ENCODE measurements at regions not wholly inside any gene's neighbourhood (a gene's known extent, or its start where the extent isn't known, plus 50 kb on each side); places are given as distances from the start of the nearest gene placed in this dataset.

DNA sequence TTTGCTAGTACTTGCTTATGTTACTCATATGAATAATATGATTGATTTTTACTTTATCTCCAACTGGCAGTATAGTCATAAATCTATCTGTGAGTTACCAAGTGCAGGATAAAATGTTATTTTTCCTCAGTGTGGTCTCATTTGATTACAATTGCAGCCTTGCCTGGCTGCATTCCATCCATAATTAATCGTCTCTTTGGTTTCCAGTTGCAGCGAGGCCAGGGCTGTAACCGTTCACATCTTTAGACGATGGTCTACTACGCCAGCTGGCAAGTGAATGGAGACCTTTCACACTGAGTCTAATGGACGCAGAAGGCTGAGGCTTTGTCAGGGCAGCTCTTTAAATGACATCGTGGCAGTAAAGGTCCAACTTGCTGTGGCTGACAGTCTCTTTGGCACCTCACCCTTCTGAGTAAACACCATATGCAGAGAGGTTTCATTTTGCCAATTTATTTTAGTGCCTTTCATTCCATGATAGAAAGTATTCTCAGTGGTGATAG, 84.0 kb downstream of the ARL4A start:
- DNase-seq (no peak), ATAC-seq (ENCODE audit: low read depth) (no peak)
- Mint-ChIP-seq H3K27me3 (no peaks in the 10 kb centered on the region), H3K4me3 (no peak overlapping the region), H3K4me1 (no peaks in the 10 kb centered on the region), H3K27ac (no peak overlapping the region), H3K9me3 (ENCODE audit: insufficient read depth) (no peaks in the 10 kb centered on the region)
- no peaks in the 10 kb centered on the region for H3K79me2 ChIP-seq (ENCODE audit: control insufficient read depth, insufficient read depth, low read length)
- no peak overlapping the region for H2AFZ ChIP-seq (ENCODE audit: insufficient read depth, low read depth, low read length, poor library complexity, severe bottlenecking)
- no peak for TF ChIP-seq EZH2 (IDR thresholded peaks at IDR 0.05; ENCODE audit: borderline replicate concordance, insufficient read depth, low read depth, low read length, poor library complexity, severe bottlenecking)
- TF ChIP-seq, protein P1, sequence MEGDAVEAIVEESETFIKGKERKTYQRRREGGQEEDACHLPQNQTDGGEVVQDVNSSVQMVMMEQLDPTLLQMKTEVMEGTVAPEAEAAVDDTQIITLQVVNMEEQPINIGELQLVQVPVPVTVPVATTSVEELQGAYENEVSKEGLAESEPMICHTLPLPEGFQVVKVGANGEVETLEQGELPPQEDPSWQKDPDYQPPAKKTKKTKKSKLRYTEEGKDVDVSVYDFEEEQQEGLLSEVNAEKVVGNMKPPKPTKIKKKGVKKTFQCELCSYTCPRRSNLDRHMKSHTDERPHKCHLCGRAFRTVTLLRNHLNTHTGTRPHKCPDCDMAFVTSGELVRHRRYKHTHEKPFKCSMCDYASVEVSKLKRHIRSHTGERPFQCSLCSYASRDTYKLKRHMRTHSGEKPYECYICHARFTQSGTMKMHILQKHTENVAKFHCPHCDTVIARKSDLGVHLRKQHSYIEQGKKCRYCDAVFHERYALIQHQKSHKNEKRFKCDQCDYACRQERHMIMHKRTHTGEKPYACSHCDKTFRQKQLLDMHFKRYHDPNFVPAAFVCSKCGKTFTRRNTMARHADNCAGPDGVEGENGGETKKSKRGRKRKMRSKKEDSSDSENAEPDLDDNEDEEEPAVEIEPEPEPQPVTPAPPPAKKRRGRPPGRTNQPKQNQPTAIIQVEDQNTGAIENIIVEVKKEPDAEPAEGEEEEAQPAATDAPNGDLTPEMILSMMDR (IDR thresholded peaks at IDR 0.05): no peak
- H3K27me3 ChIP-seq (replicated peaks in 1 of 4; ENCODE audit: control extremely low read depth in 1 of 4, control insufficient read depth in 3 of 4, insufficient read depth in 4 of 4, low read length in 3 of 4): no peaks in the 10 kb centered on the region
- no peak overlapping the region for H3K4me3 ChIP-seq (ENCODE audit: control extremely low read depth in 1 of 5, extremely low read depth in 1 of 5, insufficient read depth in 1 of 5, low read depth in 2 of 5, low read length in 4 of 5)
- WGBS (ENCODE audit: insufficient coverage): 33% methylated on average over 7 of the region's 7 CpGs
- no peak overlapping the region for H3K9ac ChIP-seq (ENCODE audit: low read length)
- no peaks in the 10 kb centered on the region for H3K36me3 ChIP-seq (replicated peaks in 1 of 2; ENCODE audit: control extremely low read depth in 1 of 2, control insufficient read depth in 1 of 2, extremely low read depth in 1 of 2, insufficient read depth in 2 of 2, low read length in 1 of 2)
- intact Hi-C loops (cut with micrococcal nuclease): no loop called here
- H3K4me2 ChIP-seq (replicated peaks; ENCODE audit: low read depth, low read length, poor library complexity, severe bottlenecking): no peak overlapping the region
- POLR2A ChIA-PET: no interaction called here
- no peaks in the 10 kb centered on the region for H3K4me1 ChIP-seq (ENCODE audit: control insufficient read depth in 2 of 2, insufficient read depth in 2 of 2, low read length in 2 of 2)
- CTCF ChIA-PET: no interaction called here
- H4K20me1 ChIP-seq (ENCODE audit: control insufficient read depth, insufficient read depth, low read length, poor library complexity, severe bottlenecking): no peaks in the 10 kb centered on the region
- no peak overlapping the region for H3K27ac ChIP-seq (ENCODE audit: low read length in 2 of 2)
- H3K9me3 ChIP-seq (ENCODE audit: control extremely low read depth in 1 of 3, control insufficient read depth in 2 of 3, insufficient read depth in 1 of 3, low read length in 2 of 3): no peaks in the 10 kb centered on the region

DNA sequence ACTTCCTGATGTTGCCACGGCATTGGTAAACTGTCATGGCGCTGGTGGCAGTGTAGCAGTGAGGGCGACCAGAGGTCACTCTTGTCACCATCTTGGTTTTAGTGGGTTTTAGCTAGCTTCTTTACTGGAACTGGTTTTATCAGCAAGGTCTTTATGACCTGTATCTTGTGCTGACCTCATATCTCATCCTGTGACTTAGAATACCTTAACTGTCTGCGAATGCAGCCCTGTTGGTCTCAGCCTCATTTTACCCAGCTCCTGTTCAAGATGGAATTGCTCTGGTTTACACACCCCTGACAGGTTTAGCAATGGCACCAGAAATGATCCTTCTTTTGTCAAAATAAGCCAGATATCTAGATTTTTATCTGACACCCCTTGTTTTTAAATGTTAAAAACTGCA, 85.3 kb downstream of the ARL4A start:
- H3K27ac Mint-ChIP-seq: no peak overlapping the region
- ChIA-PET POLR2A (no interaction called here), CTCF (no interaction called here)
- no peaks in the 10 kb centered on the region for H3K79me2 ChIP-seq (ENCODE audit: control insufficient read depth, insufficient read depth, low read length)
- intact Hi-C loops (cut with micrococcal nuclease): no loop called here
- no peaks in the 10 kb centered on the region for H3K27me3 ChIP-seq (replicated peaks in 1 of 4; ENCODE audit: control extremely low read depth in 1 of 4, control insufficient read depth in 3 of 4, insufficient read depth in 4 of 4, low read length in 3 of 4)
- no peak for TF ChIP-seq EZH2 (IDR thresholded peaks at IDR 0.05; ENCODE audit: borderline replicate concordance, insufficient read depth, low read depth, low read length, poor library complexity, severe bottlenecking)
- TF ChIP-seq, protein P1 (IDR thresholded peaks at IDR 0.05): no peak
- H4K20me1 ChIP-seq (ENCODE audit: control insufficient read depth, insufficient read depth, low read length, poor library complexity, severe bottlenecking): no peaks in the 10 kb centered on the region
- no peaks in the 10 kb centered on the region for H3K4me1 Mint-ChIP-seq
- no peaks in the 10 kb centered on the region for H3K4me1 ChIP-seq (ENCODE audit: control insufficient read depth in 2 of 2, insufficient read depth in 2 of 2, low read length in 2 of 2)
- no peak for ATAC-seq (ENCODE audit: low read depth)
- H2AFZ ChIP-seq (ENCODE audit: insufficient read depth, low read depth, low read length, poor library complexity, severe bottlenecking): no peak overlapping the region
- H3K4me2 ChIP-seq (replicated peaks; ENCODE audit: low read depth, low read length, poor library complexity, severe bottlenecking): no peak overlapping the region
- H3K27ac ChIP-seq (ENCODE audit: low read length in 2 of 2): no peak overlapping the region
- no peaks in the 10 kb centered on the region for H3K9me3 Mint-ChIP-seq (ENCODE audit: insufficient read depth)
- no peak overlapping the region for H3K4me3 ChIP-seq (ENCODE audit: control extremely low read depth in 1 of 5, extremely low read depth in 1 of 5, insufficient read depth in 1 of 5, low read depth in 2 of 5, low read length in 4 of 5)
- WGBS (ENCODE audit: insufficient coverage): 100% methylated on average over 4 of the region's 4 CpGs
- no peak for DNase-seq
- no peak overlapping the region for H3K4me3 Mint-ChIP-seq
- no peaks in the 10 kb centered on the region for H3K9me3 ChIP-seq (ENCODE audit: control extremely low read depth in 1 of 3, control insufficient read depth in 2 of 3, insufficient read depth in 1 of 3, low read length in 2 of 3)
- H3K36me3 ChIP-seq (replicated peaks in 1 of 2; ENCODE audit: control extremely low read depth in 1 of 2, control insufficient read depth in 1 of 2, extremely low read depth in 1 of 2, insufficient read depth in 2 of 2, low read length in 1 of 2): no peaks in the 10 kb centered on the region
- H3K9ac ChIP-seq (ENCODE audit: low read length): no peak overlapping the region
- H3K27me3 Mint-ChIP-seq: no peaks in the 10 kb centered on the region
